ENCODE measurements at regions not wholly inside any gene's neighbourhood (a gene's known extent, or its start where the extent isn't known, plus 50 kb on each side); places are given as distances from the start of the nearest gene placed in this dataset.

- TF ChIP-seq POLR2AphosphoS5 (IDR thresholded peaks at IDR 0.05), result no peak
- no peak for TF ChIP-seq CTCF (IDR thresholded peaks at IDR 0.05 in 8 of 11, conservative IDR thresholded peaks at IDR 0.05 in 3 of 11)
- TF ChIP-seq POLR2A (IDR thresholded peaks at IDR 0.05), result no peak
Measured at GRCh38 chr19:30136611-30137195, 194.7 kb downstream of the URI1 start.
